ENCODE measurements at regions not wholly inside any gene's neighbourhood (a gene's known extent, or its start where the extent isn't known, plus 50 kb on each side); places are given as distances from the start of the nearest gene placed in this dataset.

DNA sequence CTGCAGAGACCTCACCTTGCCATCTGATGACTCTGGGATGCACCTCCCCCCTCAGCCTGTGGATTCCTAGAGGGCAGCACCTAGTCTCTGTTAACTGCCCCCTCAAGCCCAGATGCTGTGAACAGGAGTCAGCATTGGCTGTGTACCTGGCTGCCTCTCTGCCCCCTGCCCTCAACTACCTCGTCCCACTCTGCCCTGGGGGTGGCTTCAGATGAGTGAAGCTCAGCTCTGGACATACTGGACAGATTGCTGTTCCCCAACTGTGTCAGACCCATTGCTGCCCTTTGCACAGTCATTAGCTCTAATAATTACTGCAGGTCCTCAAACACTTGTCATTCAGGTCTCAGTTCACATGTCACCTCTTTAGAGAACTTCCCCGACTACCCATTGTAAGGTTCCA, 182.1 kb upstream of the TSHZ3 start:
- Histone ChIP-seq H3K4me2 (ENCODE audit: insufficient read depth, low read length, poor library complexity, severe bottlenecking) (no peak overlapping the region), H3K4ac (ENCODE audit: low read length) (no peak overlapping the region), H3K79me1 (ENCODE audit: low read depth, low read length) (no peaks in the 10 kb centered on the region), H2BK12ac (ENCODE audit: low read length) (no peak overlapping the region), H2BK15ac (ENCODE audit: low read length) (no peak overlapping the region), H3K14ac (ENCODE audit: low read length) (no peak overlapping the region), H2AK5ac (ENCODE audit: low read depth, low read length) (no peak overlapping the region), H3K23ac (ENCODE audit: low read depth, low read length, poor library complexity) (no peak overlapping the region), H4K8ac (ENCODE audit: low read depth, low read length) (no peak overlapping the region), H3K9ac (ENCODE audit: low read depth, low read length, poor library complexity) (no peak overlapping the region), H4K91ac (ENCODE audit: low read depth, low read length, poor library complexity) (no peak overlapping the region), H2BK120ac (ENCODE audit: low read depth, low read length) (no peak overlapping the region), H2BK5ac (ENCODE audit: low read length) (no peak overlapping the region), H3K36me3 (replicated peaks in 1 of 2; ENCODE audit: control insufficient read depth in 2 of 2, insufficient read depth in 2 of 2, low read length in 2 of 2) (no peaks in the 10 kb centered on the region), H3K4me1 (ENCODE audit: control insufficient read depth in 2 of 2, insufficient read depth in 1 of 2, low read depth in 1 of 2, low read length in 2 of 2) (no peaks in the 10 kb centered on the region), H3K18ac (ENCODE audit: low read length) (no peak overlapping the region), H3K27ac (replicated peaks; ENCODE audit: low read length) (no peak overlapping the region), H2AFZ (ENCODE audit: low read length) (no peak overlapping the region), H3K9me3 (replicated peaks in 1 of 2; ENCODE audit: control insufficient read depth in 2 of 2, insufficient read depth in 1 of 2, low read depth in 1 of 2, low read length in 2 of 2) (peaks cover 0 to 2% of the 10 kb centered on the region in 2 donors), H3K4me3 (ENCODE audit: low read length in 2 of 2) (no peak overlapping the region), H3K27me3 (ENCODE audit: control insufficient read depth in 3 of 3, insufficient read depth in 3 of 3, low read depth in 1 of 3, low read length in 3 of 3) (peaks cover 0 to 1% (median 0%) of the 10 kb centered on the region in 3 experiments)
- no peak for DNase-seq (ENCODE audit: low spot score)
- WGBS, 2 donors (ENCODE audit: extremely low coverage in 2 of 2, insufficient read length in 2 of 2, insufficient replicate concordance in 1 of 2), result no CpG with 5 or more reads among the region's 2 CpGs

DNA sequence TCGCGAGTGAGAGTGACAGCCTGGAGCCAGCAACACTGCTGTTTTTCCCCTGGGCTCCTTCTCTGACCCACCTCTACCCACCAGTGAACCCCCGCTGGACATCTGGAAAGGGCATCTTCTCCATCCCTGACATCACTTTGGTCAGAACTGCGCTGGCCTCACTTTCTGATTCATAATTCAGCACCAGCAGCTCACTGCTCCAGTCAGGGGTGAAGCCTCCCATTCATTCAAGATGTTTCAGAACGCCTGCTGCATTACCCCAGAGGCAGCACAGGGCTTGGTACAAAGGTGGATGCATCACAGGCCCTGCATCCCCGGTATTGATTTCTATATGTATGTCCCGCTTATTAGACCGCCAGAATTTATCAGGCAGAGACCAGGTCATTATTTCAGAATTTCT, 182.8 kb upstream of the TSHZ3 start:
- Histone ChIP-seq H3K36me3 (replicated peaks in 1 of 2; ENCODE audit: control insufficient read depth in 2 of 2, insufficient read depth in 2 of 2, low read length in 2 of 2) (no peaks in the 10 kb centered on the region), H2BK120ac (ENCODE audit: low read depth, low read length) (no peak overlapping the region), H3K4ac (ENCODE audit: low read length) (no peak overlapping the region), H4K8ac (ENCODE audit: low read depth, low read length) (no peak overlapping the region), H3K18ac (ENCODE audit: low read length) (no peak overlapping the region), H4K91ac (ENCODE audit: low read depth, low read length, poor library complexity) (no peak overlapping the region), H2BK15ac (ENCODE audit: low read length) (no peak overlapping the region), H2BK5ac (ENCODE audit: low read length) (no peak overlapping the region), H3K23ac (ENCODE audit: low read depth, low read length, poor library complexity) (no peak overlapping the region), H3K4me1 (ENCODE audit: control insufficient read depth in 2 of 2, insufficient read depth in 1 of 2, low read depth in 1 of 2, low read length in 2 of 2) (no peaks in the 10 kb centered on the region), H3K4me2 (ENCODE audit: insufficient read depth, low read length, poor library complexity, severe bottlenecking) (no peak overlapping the region), H2AK5ac (ENCODE audit: low read depth, low read length) (no peak overlapping the region), H3K27ac (replicated peaks; ENCODE audit: low read length) (no peak overlapping the region), H2BK12ac (ENCODE audit: low read length) (no peak overlapping the region), H3K9ac (ENCODE audit: low read depth, low read length, poor library complexity) (no peak overlapping the region), H2AFZ (ENCODE audit: low read length) (no peak overlapping the region), H3K9me3 (replicated peaks in 1 of 2; ENCODE audit: control insufficient read depth in 2 of 2, insufficient read depth in 1 of 2, low read depth in 1 of 2, low read length in 2 of 2) (no peaks in the 10 kb centered on the region), H3K27me3 (ENCODE audit: control insufficient read depth in 3 of 3, insufficient read depth in 3 of 3, low read depth in 1 of 3, low read length in 3 of 3) (no peaks in the 10 kb centered on the region), H3K14ac (ENCODE audit: low read length) (no peak overlapping the region), H3K79me1 (ENCODE audit: low read depth, low read length) (no peaks in the 10 kb centered on the region), H3K4me3 (ENCODE audit: low read length in 2 of 2) (no peak overlapping the region)
- no peak for DNase-seq (ENCODE audit: low spot score)
- WGBS, 2 donors (ENCODE audit: extremely low coverage in 2 of 2, insufficient read length in 2 of 2, insufficient replicate concordance in 1 of 2), result no CpG with 5 or more reads among the region's 8 CpGs

DNA sequence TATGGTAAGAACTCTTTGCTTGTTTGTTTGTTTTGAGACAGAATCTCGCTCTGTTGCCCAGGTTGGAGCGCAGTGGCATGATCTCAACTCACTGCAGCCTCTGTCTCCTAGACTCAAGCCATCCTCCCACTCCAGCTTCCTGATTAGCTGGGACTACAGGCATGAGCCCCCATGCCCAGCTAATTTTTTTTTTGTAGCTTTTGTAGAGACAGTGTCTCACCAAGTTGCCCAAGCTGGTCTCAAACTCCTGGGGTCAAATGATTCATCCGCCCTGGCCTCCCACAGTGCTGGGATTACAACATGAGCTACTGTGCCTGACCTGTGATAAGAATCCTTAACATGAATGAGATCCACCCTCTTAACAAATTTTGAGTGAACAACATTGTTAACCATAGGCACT, 183.9 kb upstream of the TSHZ3 start:
- Histone ChIP-seq H3K18ac (ENCODE audit: low read length) (no peak overlapping the region), H3K27me3 (ENCODE audit: control insufficient read depth in 3 of 3, insufficient read depth in 3 of 3, low read depth in 1 of 3, low read length in 3 of 3) (no peaks in the 10 kb centered on the region), H3K4me3 (ENCODE audit: low read length in 2 of 2) (no peak overlapping the region), H3K9ac (ENCODE audit: low read depth, low read length, poor library complexity) (no peak overlapping the region), H3K79me1 (ENCODE audit: low read depth, low read length) (no peaks in the 10 kb centered on the region), H3K14ac (ENCODE audit: low read length) (no peak overlapping the region), H3K4me1 (ENCODE audit: control insufficient read depth in 2 of 2, insufficient read depth in 1 of 2, low read depth in 1 of 2, low read length in 2 of 2) (no peaks in the 10 kb centered on the region), H4K91ac (ENCODE audit: low read depth, low read length, poor library complexity) (no peak overlapping the region), H3K23ac (ENCODE audit: low read depth, low read length, poor library complexity) (no peak overlapping the region), H3K9me3 (replicated peaks in 1 of 2; ENCODE audit: control insufficient read depth in 2 of 2, insufficient read depth in 1 of 2, low read depth in 1 of 2, low read length in 2 of 2) (no peaks in the 10 kb centered on the region), H3K27ac (replicated peaks; ENCODE audit: low read length) (no peak overlapping the region), H3K36me3 (replicated peaks in 1 of 2; ENCODE audit: control insufficient read depth in 2 of 2, insufficient read depth in 2 of 2, low read length in 2 of 2) (no peaks in the 10 kb centered on the region), H2BK15ac (ENCODE audit: low read length) (no peak overlapping the region), H4K8ac (ENCODE audit: low read depth, low read length) (no peak overlapping the region), H2AK5ac (ENCODE audit: low read depth, low read length) (no peak overlapping the region), H2BK5ac (ENCODE audit: low read length) (no peak overlapping the region), H2BK120ac (ENCODE audit: low read depth, low read length) (no peak overlapping the region), H2AFZ (ENCODE audit: low read length) (no peak overlapping the region), H3K4me2 (ENCODE audit: insufficient read depth, low read length, poor library complexity, severe bottlenecking) (no peak overlapping the region), H3K4ac (ENCODE audit: low read length) (no peak overlapping the region), H2BK12ac (ENCODE audit: low read length) (no peak overlapping the region)
- no CpG with 5 or more reads among the region's 3 CpGs for WGBS, 2 donors (ENCODE audit: extremely low coverage in 2 of 2, insufficient read length in 2 of 2, insufficient replicate concordance in 1 of 2)
- no peak for DNase-seq (ENCODE audit: low spot score)

DNA sequence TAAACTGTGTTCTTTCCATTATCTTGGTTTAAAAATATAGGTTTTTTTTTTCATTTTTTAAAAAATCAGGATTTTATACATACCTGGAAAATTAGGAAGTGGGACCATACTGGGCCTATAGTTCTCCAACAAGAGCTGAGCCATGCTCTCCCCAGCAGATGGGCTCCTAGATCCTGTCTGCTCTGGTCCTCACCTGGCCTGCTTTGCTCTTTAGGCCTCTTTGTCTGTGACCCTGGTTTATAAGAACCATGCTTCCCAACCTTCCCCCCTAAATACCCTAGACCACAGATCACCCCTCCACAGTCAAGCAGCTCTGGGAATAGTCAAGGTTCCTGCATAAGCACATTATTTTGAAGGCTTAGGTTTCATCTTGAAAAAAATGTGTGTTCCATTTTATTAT, 185.0 kb upstream of the TSHZ3 start:
- Histone ChIP-seq H2BK120ac (ENCODE audit: low read depth, low read length) (no peak overlapping the region), H3K14ac (ENCODE audit: low read length) (no peak overlapping the region), H3K27ac (replicated peaks; ENCODE audit: low read length) (no peak overlapping the region), H3K4ac (ENCODE audit: low read length) (no peak overlapping the region), H3K18ac (ENCODE audit: low read length) (no peak overlapping the region), H2BK12ac (ENCODE audit: low read length) (no peak overlapping the region), H3K4me2 (ENCODE audit: insufficient read depth, low read length, poor library complexity, severe bottlenecking) (no peak overlapping the region), H3K9ac (ENCODE audit: low read depth, low read length, poor library complexity) (no peak overlapping the region), H3K9me3 (replicated peaks in 1 of 2; ENCODE audit: control insufficient read depth in 2 of 2, insufficient read depth in 1 of 2, low read depth in 1 of 2, low read length in 2 of 2) (no peaks in the 10 kb centered on the region), H3K4me1 (ENCODE audit: control insufficient read depth in 2 of 2, insufficient read depth in 1 of 2, low read depth in 1 of 2, low read length in 2 of 2) (no peaks in the 10 kb centered on the region), H4K8ac (ENCODE audit: low read depth, low read length) (no peak overlapping the region), H3K79me1 (ENCODE audit: low read depth, low read length) (no peaks in the 10 kb centered on the region), H4K91ac (ENCODE audit: low read depth, low read length, poor library complexity) (no peak overlapping the region), H3K4me3 (ENCODE audit: low read length in 2 of 2) (no peak overlapping the region), H2AFZ (ENCODE audit: low read length) (no peak overlapping the region), H2BK5ac (ENCODE audit: low read length) (no peak overlapping the region), H3K23ac (ENCODE audit: low read depth, low read length, poor library complexity) (no peak overlapping the region), H3K27me3 (ENCODE audit: control insufficient read depth in 3 of 3, insufficient read depth in 3 of 3, low read depth in 1 of 3, low read length in 3 of 3) (no peaks in the 10 kb centered on the region), H2BK15ac (ENCODE audit: low read length) (no peak overlapping the region), H3K36me3 (replicated peaks in 1 of 2; ENCODE audit: control insufficient read depth in 2 of 2, insufficient read depth in 2 of 2, low read length in 2 of 2) (no peaks in the 10 kb centered on the region), H2AK5ac (ENCODE audit: low read depth, low read length) (no peak overlapping the region)
- no peak for DNase-seq (ENCODE audit: low spot score)

Measured in neuronal stem cell (in vitro differentiated cells).